ENCODE measurements at regions not wholly inside any gene's neighbourhood (a gene's known extent, or its start where the extent isn't known, plus 50 kb on each side); places are given as distances from the start of the nearest gene placed in this dataset.

DNA sequence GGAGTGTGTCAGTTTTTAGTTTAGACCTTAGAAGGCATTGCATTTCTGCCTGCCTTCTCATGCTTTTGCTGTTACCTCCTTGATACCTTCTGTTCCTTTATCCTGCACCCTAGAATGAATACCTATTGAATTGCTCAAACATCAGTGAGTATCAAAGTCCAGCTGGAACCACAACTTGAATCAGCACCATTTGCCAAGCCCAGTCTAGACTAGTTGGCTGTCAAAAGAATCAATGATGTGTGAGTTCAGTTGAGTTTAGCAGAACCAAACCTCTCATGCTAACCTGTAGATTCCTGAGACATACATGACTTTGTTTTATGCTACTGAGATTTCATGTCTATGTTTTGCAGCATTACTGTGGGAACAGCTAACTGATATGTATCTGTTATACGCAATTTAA is 116.6 kb downstream of the FAM170A start:
- no peaks in the 10 kb centered on the region for H3K36me3 ChIP-seq (ENCODE audit: control insufficient read depth, insufficient read depth, low read length)
- H3K4me2 ChIP-seq (ENCODE audit: low read length) = no peak overlapping the region
- H3K79me2 ChIP-seq = no peaks in the 10 kb centered on the region
- no peak overlapping the region for H3K27ac ChIP-seq
- no peaks in the 10 kb centered on the region for H3K4me1 ChIP-seq
- no peaks in the 10 kb centered on the region for H3K9me3 ChIP-seq (ENCODE audit: control insufficient read depth, low read length)
- no peak for TF ChIP-seq CTCF (IDR thresholded peaks at IDR 0.05)
- no peak overlapping the region for H3K9ac ChIP-seq
- H3K27me3 ChIP-seq (ENCODE audit: control insufficient read depth, insufficient read depth, low read length) = no peaks in the 10 kb centered on the region
- H3K4me3 ChIP-seq (ENCODE audit: low read depth, low read length) = no peak overlapping the region
- no peak overlapping the region for H2AFZ ChIP-seq

GRCh38 chr5:119746984-119747383 is 117.6 kb downstream of the FAM170A start:
- H3K9ac ChIP-seq = no peak overlapping the region
- no peak overlapping the region for H3K4me3 ChIP-seq (ENCODE audit: low read depth, low read length)
- H3K36me3 ChIP-seq (ENCODE audit: control insufficient read depth, insufficient read depth, low read length) = no peaks in the 10 kb centered on the region
- H3K4me1 ChIP-seq = no peaks in the 10 kb centered on the region
- H3K9me3 ChIP-seq (ENCODE audit: control insufficient read depth, low read length) = no peaks in the 10 kb centered on the region
- no peak for TF ChIP-seq CTCF (IDR thresholded peaks at IDR 0.05)
- H3K4me2 ChIP-seq (ENCODE audit: low read length) = no peak overlapping the region
- no peak overlapping the region for H2AFZ ChIP-seq
- H3K79me2 ChIP-seq = no peaks in the 10 kb centered on the region
- no peaks in the 10 kb centered on the region for H3K27me3 ChIP-seq (ENCODE audit: control insufficient read depth, insufficient read depth, low read length)
- H3K27ac ChIP-seq = no peak overlapping the region

DNA sequence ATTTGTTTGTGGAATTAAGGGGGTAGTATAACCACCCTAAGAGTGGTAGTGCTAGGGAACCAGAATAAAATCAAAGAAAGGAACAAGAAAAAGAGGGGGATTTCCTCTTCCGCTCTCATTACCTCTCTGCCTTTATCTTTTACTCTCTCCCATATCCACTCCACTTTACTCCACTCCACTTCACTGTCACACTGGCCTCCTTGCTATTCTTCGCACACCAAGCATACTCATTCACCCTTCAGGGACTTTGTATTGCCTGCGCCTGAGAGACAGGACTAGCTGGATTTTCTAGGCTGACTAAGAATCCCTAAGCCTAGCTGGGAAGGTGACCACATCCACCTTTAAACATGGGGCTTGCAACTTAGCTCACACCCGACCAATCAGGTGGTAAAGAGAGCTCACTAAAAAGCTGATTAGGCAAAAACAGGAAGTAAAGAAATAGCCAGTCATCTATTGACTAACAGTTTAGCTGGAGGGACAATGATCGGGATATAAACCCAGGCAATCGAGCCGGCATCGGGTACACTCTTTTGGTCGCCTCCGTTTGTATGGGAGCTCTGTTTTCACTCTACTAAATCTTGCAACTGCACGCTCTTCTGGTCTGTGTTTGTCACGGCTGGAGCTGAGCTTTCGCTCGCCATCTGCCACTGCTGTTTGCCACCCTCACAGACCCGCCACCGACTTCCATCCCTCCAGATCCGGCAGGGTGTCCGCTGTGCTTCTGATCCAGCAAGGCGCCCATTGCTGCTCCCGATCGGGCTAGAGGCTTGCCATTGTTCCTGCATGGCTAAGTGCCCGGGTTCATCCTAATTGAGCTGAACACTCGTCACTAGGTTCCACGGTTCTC is 121.8 kb downstream of the FAM170A start:
- no peaks in the 10 kb centered on the region for H3K4me1 ChIP-seq
- H3K9me3 ChIP-seq (ENCODE audit: control insufficient read depth, low read length) = no peaks in the 10 kb centered on the region
- no peak overlapping the region for H3K27ac ChIP-seq
- no peak overlapping the region for H3K4me2 ChIP-seq (ENCODE audit: low read length)
- H3K36me3 ChIP-seq (ENCODE audit: control insufficient read depth, insufficient read depth, low read length) = no peaks in the 10 kb centered on the region
- TF ChIP-seq CTCF (IDR thresholded peaks at IDR 0.05) = no peak
- H3K79me2 ChIP-seq = no peaks in the 10 kb centered on the region
- no peak overlapping the region for H3K9ac ChIP-seq
- no peak overlapping the region for H2AFZ ChIP-seq
- H3K27me3 ChIP-seq (ENCODE audit: control insufficient read depth, insufficient read depth, low read length) = no peaks in the 10 kb centered on the region
- no peak overlapping the region for H3K4me3 ChIP-seq (ENCODE audit: low read depth, low read length)

- Histone ChIP-seq H3K27me3 (ENCODE audit: control insufficient read depth, insufficient read depth, low read length) (no peaks in the 10 kb centered on the region), H3K4me2 (ENCODE audit: low read length) (no peak overlapping the region), H3K9me3 (ENCODE audit: control insufficient read depth, low read length) (no peaks in the 10 kb centered on the region), H2AFZ (no peak overlapping the region), H3K27ac (no peak overlapping the region), H3K4me1 (no peaks in the 10 kb centered on the region), H3K4me3 (ENCODE audit: low read depth, low read length) (no peak overlapping the region), H3K9ac (no peak overlapping the region), H3K79me2 (no peaks in the 10 kb centered on the region), H3K36me3 (ENCODE audit: control insufficient read depth, insufficient read depth, low read length) (no peaks in the 10 kb centered on the region)
- no peak for TF ChIP-seq CTCF (IDR thresholded peaks at IDR 0.05)
Measured at GRCh38 chr5:119751734-119752094, 122.4 kb downstream of the FAM170A start.
